K562 (cell line): ENCODE measurements at regions not wholly inside any gene's neighbourhood (a gene's known extent, or its start where the extent isn't known, plus 50 kb on each side); places are given as distances from the start of the nearest gene placed in this dataset.
A peak's percentile ranks its signal among the peaks of the same experiment; 100 is the strongest.

Source experiments
- CBFA2T2 ChIP-seq: fragments of 450-650 bp; conservative IDR thresholded peaks from 2 replicates; pipeline ENCODE4 v1.6.1; 2017; ENCODE audit warnings: mild to moderate bottlenecking
- CBFB ChIP-seq: sonication (generic); formaldehyde crosslinking; IDR thresholded peaks from 2 replicates; pipeline ENCODE4 v1.4.0; 2020; ENCODE audit warnings: mild to moderate bottlenecking, missing genetic modification reagents
- CEBPG ChIP-seq, 3 experiments: fragments of 200-800 bp in 1 of 3; sonication (Bioruptor generic) in 1 of 3; sonication (generic) in 1 of 3; formaldehyde crosslinking in 1 of 3; IDR thresholded peaks in 2 of 3; conservative IDR thresholded peaks in 1 of 3; 2 replicates each; pipeline versions ENCODE4 v1.6.1 to v1.8.0; 2016 to 2022; ENCODE audit warnings: missing compliant biosample characterization in 2 of 3, missing genetic modification characterization in 2 of 3, mild to moderate bottlenecking in 1 of 3, missing genetic modification reagents in 1 of 3
- FOXA3 ChIP-seq, 2 experiments: fragments of 450-650 bp in 1 of 2; sonication (generic) in 1 of 2; formaldehyde crosslinking; IDR thresholded peaks in 1 of 2; conservative IDR thresholded peaks in 1 of 2; 2 replicates each; pipeline versions ENCODE4 v1.4.0 to v1.8.0; 2020 to 2022; ENCODE audit warnings: mild to moderate bottlenecking in 2 of 2, missing genetic modification reagents in 1 of 2
- HNRNPUL1 ChIP-seq: fragments of 200-400 bp; formaldehyde crosslinking; IDR thresholded peaks from 2 replicates; pipeline ENCODE4 v1.6.1; 2017; ENCODE audit warnings: low read length
- JUND ChIP-seq, 2 experiments: IDR thresholded peaks; 2 replicates in 1 of 2; 3 replicates in 1 of 2; pipeline ENCODE4 v1.6.1; 2011; ENCODE audit warnings: borderline replicate concordance in 2 of 2, low read depth in 2 of 2, low read length in 2 of 2, improper control_type of control experiment in 1 of 2, missing biosample characterization in 1 of 2, missing genetic modification characterization in 1 of 2, missing genetic modification reagents in 1 of 2
- KLF16 ChIP-seq: IDR thresholded peaks from 2 replicates; pipeline ENCODE4 v1.6.1; 2016; ENCODE audit warnings: antibody characterized with exemption
- MTA2 ChIP-seq: fragments of 450-650 bp; IDR thresholded peaks from 2 replicates; pipeline ENCODE4 v1.6.1; 2016; ENCODE audit warnings: low read depth
- NBN ChIP-seq: fragments of 450-650 bp; IDR thresholded peaks from 2 replicates; pipeline ENCODE4 v1.6.1; 2016; ENCODE audit warnings: low read depth, mild to moderate bottlenecking
- POLR2B ChIP-seq: fragments of 450-650 bp; IDR thresholded peaks from 2 replicates; pipeline ENCODE4 v1.6.1; 2018; ENCODE audit warnings: low read depth; ENCODE audit not compliant: partially characterized antibody
- RNF2 ChIP-seq: sonication (generic); IDR thresholded peaks from 2 replicates; pipeline ENCODE4 v1.6.1; 2016
- SAFB ChIP-seq: fragments of 200-400 bp; formaldehyde crosslinking; IDR thresholded peaks from 2 replicates; pipeline ENCODE4 v1.6.1; 2017; ENCODE audit warnings: low read depth, low read length, borderline replicate concordance
- SMARCA4 ChIP-seq: fragments of 450-650 bp; IDR thresholded peaks from 2 replicates; pipeline ENCODE4 v1.6.1; 2016
- SMARCE1 ChIP-seq: fragments of 450-650 bp; IDR thresholded peaks from 2 replicates; pipeline ENCODE4 v1.7.1; 2016; ENCODE audit warnings: mild to moderate bottlenecking
- STAT5B ChIP-seq: fragments of 250-450 bp; sonication (Bioruptor Pico); IDR thresholded peaks from 2 replicates; pipeline ENCODE4 v1.8.0; 2021; ENCODE audit warnings: mild to moderate bottlenecking, inconsistent platforms
- TAL1 ChIP-seq: fragments of 450-650 bp; IDR thresholded peaks from 2 replicates; pipeline ENCODE4 v1.6.1; 2016; ENCODE audit warnings: mild to moderate bottlenecking
- ZNF175 ChIP-seq: fragments of 200-800 bp; sonication (Bioruptor generic); IDR thresholded peaks from 2 replicates; pipeline ENCODE4 v1.6.1; 2016; ENCODE audit warnings: low read depth, mild to moderate bottlenecking, missing genetic modification characterization, missing compliant biosample characterization
- TF ChIP-seq, protein P1 (sequence below), 2 experiments: fragments of 150-350 bp in 1 of 2; IDR thresholded peaks; 2 replicates each; pipeline ENCODE4 v1.6.1; 2012 to 2016; ENCODE audit warnings: low read depth in 2 of 2, low read length in 2 of 2, mild to moderate bottlenecking in 1 of 2, moderate library complexity in 1 of 2
- TF ChIP-seq, protein P2 (sequence below): IDR thresholded peaks from 2 replicates; pipeline ENCODE4 v1.6.1; 2011; ENCODE audit not compliant: insufficient read length; ENCODE audit errors: extremely low read depth
- TF ChIP-seq, protein P3 (sequence below): sonication (generic); formaldehyde crosslinking; IDR thresholded peaks from 2 replicates; pipeline ENCODE4 v1.8.1; 2023; ENCODE audit warnings: mild to moderate bottlenecking, missing genetic modification reagents

DNA sequence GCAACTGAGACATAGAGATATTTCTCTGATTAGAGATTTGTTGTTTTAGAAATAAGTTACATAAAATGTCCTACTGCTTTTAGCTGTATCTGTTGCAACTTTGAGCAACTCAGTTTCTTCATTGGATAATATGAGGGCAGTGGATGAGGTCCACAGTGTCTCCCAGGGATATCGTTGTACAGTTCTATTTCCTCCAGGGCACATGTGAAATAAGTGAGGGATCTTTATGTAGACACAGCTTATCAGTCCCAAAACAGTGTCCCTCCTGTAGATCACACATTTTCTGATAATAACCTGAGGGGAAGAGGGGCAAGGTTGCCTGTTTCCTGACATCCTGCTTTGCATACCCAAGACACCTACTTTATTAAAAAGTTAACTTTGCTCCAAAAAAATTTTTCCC lies 1231.2 kb upstream of the ZEB2 start (continued):
- TF ChIP-seq FOXA3 (CRISPR knock-in tag; conservative IDR thresholded peaks at IDR 0.05 in 1 of 2, IDR thresholded peaks at IDR 0.05 in 1 of 2) (peak in 1 of 2 experiments; percentile 77; a peak in 2 of 4 replicates), RNF2 (peak; percentile 77), ZNF175 (CRISPR knock-in tag) (peak; percentile 73; the same call in 1 of the 2 replicates), CBFB (CRISPR knock-in tag) (no peak), SMARCA4 (peak; percentile 78), NBN (0 out of 2 replicates have a peak, but pooled peaks have one; percentile 43), MTA2 (peak; percentile 66), POLR2B (no peak), JUND (IDR thresholded peaks at IDR 0.05; ENCODE audit: borderline replicate concordance, low read depth, low read length) (peak; percentile 54; the same call in 1 of the 2 replicates), JUND (tag; IDR thresholded peaks at IDR 0.05; ENCODE audit: borderline replicate concordance, low read depth, low read length) (no peak; the same call in 2 of the 3 replicates), KLF16 (peak; percentile 80), TAL1 (peak; percentile 91), SAFB (no peak), HNRNPUL1 (no peak), STAT5B (CRISPR knock-in tag) (no peak), SMARCE1 (peak; percentile 74), CBFA2T2 (peak; percentile 84), CEBPG (CRISPR knock-in tag; IDR thresholded peaks at IDR 0.05) (peak; percentile 75; the same call in 1 of the 2 replicates), CEBPG (tag; conservative IDR thresholded peaks at IDR 0.05 in 1 of 2, IDR thresholded peaks at IDR 0.05 in 1 of 2) (peak; percentile 19 to 76; a peak in 2 of 4 replicates)
- TF ChIP-seq, protein P1, sequence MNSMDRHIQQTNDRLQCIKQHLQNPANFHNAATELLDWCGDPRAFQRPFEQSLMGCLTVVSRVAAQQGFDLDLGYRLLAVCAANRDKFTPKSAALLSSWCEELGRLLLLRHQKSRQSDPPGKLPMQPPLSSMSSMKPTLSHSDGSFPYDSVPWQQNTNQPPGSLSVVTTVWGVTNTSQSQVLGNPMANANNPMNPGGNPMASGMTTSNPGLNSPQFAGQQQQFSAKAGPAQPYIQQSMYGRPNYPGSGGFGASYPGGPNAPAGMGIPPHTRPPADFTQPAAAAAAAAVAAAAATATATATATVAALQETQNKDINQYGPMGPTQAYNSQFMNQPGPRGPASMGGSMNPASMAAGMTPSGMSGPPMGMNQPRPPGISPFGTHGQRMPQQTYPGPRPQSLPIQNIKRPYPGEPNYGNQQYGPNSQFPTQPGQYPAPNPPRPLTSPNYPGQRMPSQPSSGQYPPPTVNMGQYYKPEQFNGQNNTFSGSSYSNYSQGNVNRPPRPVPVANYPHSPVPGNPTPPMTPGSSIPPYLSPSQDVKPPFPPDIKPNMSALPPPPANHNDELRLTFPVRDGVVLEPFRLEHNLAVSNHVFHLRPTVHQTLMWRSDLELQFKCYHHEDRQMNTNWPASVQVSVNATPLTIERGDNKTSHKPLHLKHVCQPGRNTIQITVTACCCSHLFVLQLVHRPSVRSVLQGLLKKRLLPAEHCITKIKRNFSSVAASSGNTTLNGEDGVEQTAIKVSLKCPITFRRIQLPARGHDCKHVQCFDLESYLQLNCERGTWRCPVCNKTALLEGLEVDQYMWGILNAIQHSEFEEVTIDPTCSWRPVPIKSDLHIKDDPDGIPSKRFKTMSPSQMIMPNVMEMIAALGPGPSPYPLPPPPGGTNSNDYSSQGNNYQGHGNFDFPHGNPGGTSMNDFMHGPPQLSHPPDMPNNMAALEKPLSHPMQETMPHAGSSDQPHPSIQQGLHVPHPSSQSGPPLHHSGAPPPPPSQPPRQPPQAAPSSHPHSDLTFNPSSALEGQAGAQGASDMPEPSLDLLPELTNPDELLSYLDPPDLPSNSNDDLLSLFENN (IDR thresholded peaks at IDR 0.05; ENCODE audit: low read depth in 2 of 2, low read length in 2 of 2), result peak in 1 of 2 experiments; percentile 51; a peak in 1 of 4 replicates
- TF ChIP-seq, protein P2, sequence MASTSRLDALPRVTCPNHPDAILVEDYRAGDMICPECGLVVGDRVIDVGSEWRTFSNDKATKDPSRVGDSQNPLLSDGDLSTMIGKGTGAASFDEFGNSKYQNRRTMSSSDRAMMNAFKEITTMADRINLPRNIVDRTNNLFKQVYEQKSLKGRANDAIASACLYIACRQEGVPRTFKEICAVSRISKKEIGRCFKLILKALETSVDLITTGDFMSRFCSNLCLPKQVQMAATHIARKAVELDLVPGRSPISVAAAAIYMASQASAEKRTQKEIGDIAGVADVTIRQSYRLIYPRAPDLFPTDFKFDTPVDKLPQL, result no peak
- TF ChIP-seq, protein P3, sequence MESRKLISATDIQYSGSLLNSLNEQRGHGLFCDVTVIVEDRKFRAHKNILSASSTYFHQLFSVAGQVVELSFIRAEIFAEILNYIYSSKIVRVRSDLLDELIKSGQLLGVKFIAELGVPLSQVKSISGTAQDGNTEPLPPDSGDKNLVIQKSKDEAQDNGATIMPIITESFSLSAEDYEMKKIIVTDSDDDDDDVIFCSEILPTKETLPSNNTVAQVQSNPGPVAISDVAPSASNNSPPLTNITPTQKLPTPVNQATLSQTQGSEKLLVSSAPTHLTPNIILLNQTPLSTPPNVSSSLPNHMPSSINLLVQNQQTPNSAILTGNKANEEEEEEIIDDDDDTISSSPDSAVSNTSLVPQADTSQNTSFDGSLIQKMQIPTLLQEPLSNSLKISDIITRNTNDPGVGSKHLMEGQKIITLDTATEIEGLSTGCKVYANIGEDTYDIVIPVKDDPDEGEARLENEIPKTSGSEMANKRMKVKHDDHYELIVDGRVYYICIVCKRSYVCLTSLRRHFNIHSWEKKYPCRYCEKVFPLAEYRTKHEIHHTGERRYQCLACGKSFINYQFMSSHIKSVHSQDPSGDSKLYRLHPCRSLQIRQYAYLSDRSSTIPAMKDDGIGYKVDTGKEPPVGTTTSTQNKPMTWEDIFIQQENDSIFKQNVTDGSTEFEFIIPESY (CRISPR knock-in tag), result no peak
